ENCODE measurements at regions not wholly inside any gene's neighbourhood (a gene's known extent, or its start where the extent isn't known, plus 50 kb on each side); places are given as distances from the start of the nearest gene placed in this dataset.
"Not testable (repeated sequence)": the region's sequence is repeated elsewhere in the genome, so short reads cannot be mapped to it uniquely, and the experiment has no call there.

DNA sequence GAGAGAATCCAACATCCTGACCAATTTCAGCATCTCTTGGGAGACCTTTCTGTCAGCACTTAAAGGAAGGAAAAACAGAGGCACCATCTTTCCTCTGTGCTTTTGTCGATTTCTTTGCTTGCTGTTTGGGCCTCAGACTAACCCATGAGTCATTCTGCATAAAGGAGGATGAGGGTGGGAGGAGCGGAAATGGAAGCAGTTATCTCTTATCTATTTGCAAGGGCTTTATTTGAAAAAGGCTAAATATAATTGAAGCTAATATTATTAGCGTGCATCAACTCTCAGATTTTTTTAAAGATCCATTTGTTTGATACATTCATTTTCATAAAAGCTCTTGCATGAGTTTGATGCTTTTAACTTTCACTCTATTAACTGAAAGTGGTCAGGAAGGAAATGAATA is 72.9 kb downstream of the ZNF622 start:
- DNase-seq (ENCODE audit: low spot score) = no peak

GRCh38 chr5:16391858-16392649 is 73.5 kb downstream of the ZNF622 start:
- DNase-seq (ENCODE audit: low spot score) = no peak

- no peak for DNase-seq (ENCODE audit: low spot score)
These were observed 74.8 kb downstream of the ZNF622 start for GRCh38 chr5:16390825-16391224.

DNA sequence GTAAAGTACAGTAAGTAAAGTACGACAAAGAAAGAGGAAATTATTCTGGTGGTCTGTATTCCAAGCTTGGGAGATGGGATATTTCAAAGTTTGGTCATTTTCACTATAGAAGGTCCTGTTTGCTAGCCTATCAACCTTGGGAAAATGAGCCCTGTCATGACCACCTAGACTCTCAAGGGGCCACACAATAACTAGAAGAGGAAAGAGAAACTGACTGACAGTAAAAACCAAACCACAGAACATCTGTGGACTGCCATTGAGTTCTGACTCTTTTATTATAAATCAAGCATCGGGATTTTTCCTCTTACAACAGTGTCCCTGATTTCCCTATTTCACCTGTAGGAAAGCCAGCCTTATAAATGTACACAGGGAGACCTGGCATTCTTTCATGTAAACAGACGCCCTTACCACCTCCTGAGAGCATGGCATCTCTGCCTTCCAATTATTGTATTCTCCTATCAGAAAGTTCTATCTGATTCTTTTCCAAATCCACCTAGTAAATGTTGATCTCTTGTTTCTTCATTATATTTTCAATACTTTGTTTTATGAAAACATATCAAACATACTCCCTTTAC is 80.0 kb downstream of the ZNF622 start:
- no peak for DNase-seq (ENCODE audit: low spot score)

DNA sequence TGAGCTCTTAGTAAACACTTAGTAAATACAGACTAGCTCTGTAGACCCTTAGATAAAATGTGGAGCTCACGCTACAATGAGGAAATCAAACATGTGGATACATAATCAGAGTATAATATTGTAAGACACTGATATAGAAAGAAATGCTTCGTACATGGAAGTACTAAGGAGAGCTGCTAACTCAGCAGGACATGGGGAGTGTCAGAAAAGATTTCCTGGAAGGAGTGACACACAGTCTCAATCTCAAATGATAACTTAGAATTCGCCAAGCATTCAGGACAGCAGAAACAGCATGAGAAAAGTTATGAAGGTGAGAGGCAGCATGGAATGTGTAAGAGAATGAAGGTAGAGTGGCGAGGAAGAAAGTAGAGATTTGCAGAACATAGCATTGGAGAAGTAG is 80.8 kb downstream of the ZNF622 start:
- no peak for DNase-seq (ENCODE audit: low spot score)

GRCh38 chr5:16384222-16384621 is 81.4 kb downstream of the ZNF622 start:
- DNase-seq (ENCODE audit: low spot score) = no peak

- DNase-seq (ENCODE audit: low spot score) = no peak
These were observed 82.0 kb downstream of the ZNF622 start for GRCh38 chr5:16383544-16384052.

GRCh38 chr5:16382047-16382446 is 83.6 kb downstream of the ZNF622 start:
- DNase-seq (ENCODE audit: low spot score) = no peak

DNA sequence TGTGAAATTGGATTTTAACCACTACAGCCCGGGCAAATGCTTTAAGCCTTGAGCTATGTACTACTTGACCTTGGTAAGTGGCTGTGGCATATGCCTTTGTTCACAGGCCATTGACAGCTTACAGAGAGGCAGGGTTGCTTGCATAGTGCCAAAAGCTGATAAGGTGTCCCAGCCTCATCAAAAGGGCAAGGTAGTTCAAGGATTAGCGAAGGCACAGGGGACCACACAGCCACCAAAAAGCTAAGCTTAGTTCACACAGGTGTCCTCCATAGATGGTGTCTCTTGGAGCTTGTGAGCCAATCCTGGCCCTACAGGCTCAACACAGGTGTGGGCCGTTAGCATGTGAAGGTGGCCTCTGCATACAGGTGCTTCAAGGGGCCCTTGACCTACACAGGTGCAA is 86.8 kb downstream of the ZNF622 start:
- DNase-seq (ENCODE audit: low spot score) = no peak

- DNase-seq (ENCODE audit: low spot score) = no peak
These were observed 93.1 kb downstream of the ZNF622 start for GRCh38 chr5:16372493-16372892.

- DNase-seq (ENCODE audit: low spot score) = no peak
These were observed 99.1 kb downstream of the ZNF622 start for GRCh38 chr5:16366491-16366890.

- no peak for DNase-seq (ENCODE audit: low spot score)
These were observed 100.7 kb downstream of the ZNF622 start for GRCh38 chr5:16364910-16365309.

GRCh38 chr5:16353439-16353838 is 112.2 kb downstream of the ZNF622 start:
- DNase-seq (ENCODE audit: low spot score) = not testable (repeated sequence)

DNA sequence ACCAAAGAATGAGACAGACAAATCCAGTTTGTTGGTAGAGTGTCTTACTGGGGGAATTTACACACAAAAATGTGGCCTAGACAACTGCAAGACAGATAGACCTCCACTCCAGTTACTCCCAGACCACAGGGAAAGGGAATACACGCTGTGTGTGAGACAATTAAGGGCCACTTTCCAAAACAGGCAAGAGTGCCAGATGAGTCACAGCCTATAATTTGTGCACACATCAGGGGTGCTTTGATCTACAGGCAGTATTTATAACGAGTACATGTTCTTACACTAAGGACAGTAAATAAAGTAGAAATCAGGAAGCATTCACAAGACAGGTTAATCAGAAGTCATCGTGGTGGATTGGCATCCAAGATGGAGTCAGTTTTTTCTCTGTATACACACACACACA is 114.8 kb downstream of the ZNF622 start:
- DNase-seq (ENCODE audit: low spot score) = no peak

DNA sequence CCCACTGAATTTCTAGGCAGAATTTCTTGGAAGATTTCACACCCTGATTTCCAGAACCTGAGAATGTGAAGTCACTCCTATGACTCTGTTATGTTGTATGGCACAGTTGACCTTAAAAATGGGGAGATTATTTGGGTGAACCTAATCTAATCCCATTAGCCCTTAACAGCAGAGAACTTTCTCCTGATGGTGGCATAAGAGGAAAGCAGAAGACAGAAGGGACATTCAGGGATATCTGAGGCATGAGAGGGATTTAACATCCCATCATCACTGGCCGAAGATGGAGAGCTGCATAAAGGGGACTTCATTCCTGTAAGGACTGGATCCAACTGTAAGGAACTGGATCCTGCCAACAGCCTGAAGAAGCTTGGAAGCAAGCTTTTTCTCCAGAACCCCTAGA is 119.2 kb downstream of the ZNF622 start:
- no peak for DNase-seq (ENCODE audit: low spot score)

DNA sequence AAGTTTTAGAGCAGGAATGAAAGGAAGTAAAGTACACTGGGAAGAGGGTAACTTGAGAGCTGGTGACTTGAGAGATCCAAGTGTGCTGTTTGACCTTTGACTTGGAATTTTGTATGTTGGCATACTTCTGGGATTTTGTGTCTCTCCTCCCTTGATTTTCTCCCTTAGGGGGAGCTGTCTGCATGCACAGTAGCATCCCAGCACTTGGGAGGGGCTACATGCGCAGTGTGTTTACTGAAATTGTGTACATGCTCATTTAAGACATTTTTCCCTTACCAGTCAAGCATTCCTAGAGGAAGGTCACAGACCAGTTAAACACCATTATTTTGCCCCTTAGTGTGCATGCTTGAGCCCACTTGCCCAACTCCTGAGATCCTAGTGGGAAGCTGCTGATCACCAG is 120.1 kb downstream of the ZNF622 start:
- peak; percentile 16 for DNase-seq (ENCODE audit: low spot score)

- DNase-seq (ENCODE audit: low spot score) = no peak
These were observed 139.5 kb downstream of the ZNF622 start for GRCh38 chr5:16326137-16326536.

DNA sequence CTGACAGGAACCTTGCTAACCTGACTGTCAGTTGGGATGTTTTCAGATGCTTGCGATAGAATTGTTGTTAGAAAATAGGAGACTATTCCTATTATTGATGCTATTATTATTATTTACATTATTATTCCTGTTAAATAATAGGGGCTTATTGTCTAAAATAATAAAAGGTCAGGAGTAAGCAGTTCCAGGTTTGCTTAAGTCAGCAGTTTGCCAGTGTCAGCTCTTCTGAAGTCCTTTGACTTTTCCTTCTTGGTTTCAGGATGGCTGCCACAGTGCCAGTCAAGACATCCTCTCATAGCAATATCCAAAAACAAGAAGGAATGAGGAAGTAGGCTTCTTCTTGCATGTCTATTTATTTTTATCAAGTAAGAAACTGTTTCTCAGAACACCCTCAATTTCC is 141.7 kb upstream of the MARCHF11 start:
- no peak for DNase-seq (ENCODE audit: low spot score)

- no peak for DNase-seq (ENCODE audit: low spot score)
These were observed 135.9 kb upstream of the MARCHF11 start for GRCh38 chr5:16315501-16315900.

DNA sequence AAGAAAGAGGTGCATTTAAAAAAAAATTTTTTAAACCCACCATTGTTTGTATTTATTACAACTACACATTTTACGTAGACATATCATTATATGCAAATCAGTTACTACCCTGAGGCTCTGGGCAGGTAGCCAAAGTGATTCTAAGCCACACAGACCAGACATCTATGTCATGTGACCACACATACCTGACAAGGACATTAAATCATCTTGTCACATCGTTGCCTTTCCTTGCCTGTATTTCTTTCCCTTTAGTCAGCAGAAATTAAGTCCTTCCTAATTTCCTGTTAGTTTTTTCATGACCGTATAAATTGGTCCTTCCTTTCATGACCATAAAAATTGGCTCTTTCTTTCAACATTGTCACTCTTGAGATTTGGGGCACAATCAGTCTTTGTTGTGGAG is 134.2 kb upstream of the MARCHF11 start:
- DNase-seq (ENCODE audit: low spot score) = no peak

- no peak for DNase-seq (ENCODE audit: low spot score)
These were observed 133.2 kb upstream of the MARCHF11 start for GRCh38 chr5:16312785-16313184.

DNA sequence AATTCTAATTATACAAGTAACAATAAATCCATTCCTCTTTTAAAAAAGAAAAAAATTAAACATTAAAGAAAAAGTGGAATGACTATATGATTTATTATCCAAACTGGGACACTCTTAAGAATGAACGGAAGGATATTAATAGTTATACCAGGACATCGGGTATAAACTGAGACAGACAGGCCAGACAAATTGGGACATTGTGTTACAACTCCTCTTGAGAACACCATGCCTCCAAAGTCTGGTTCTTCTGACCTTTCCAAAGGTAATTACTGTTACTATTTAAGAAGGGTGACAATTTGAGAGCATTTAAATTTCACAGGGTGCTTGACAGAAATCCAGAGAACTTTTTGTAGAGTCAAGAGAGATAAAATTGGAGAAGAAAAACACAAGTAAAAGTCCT is 132.1 kb upstream of the MARCHF11 start:
- DNase-seq (ENCODE audit: low spot score) = no peak

GRCh38 chr5:16306812-16307211 is 127.2 kb upstream of the MARCHF11 start:
- no peak for DNase-seq (ENCODE audit: low spot score)

DNA sequence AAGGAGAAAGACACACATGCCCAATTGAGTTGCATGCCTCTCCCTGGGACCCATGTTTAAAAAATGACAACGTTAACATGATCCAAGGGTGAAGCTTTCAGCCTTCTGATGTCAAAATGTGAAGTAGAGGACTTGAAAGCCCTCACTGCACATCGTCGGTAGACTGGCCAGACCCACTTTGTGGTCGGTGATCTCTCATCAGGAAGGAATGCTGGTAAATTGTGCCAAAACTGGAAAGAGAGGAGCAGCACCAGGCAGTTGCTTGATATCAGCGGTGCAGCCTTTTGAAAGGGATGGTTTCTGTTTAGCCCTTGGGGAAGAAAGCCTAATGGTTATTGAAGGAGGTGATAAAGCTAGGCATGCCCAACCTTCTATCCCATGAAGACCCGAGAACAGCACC is 125.3 kb upstream of the MARCHF11 start:
- DNase-seq (ENCODE audit: low spot score) = peak; percentile 18
